Midbrain (tissue), 1 donor: ENCODE measurements at regions not wholly inside any gene's neighbourhood (a gene's known extent, or its start where the extent isn't known, plus 50 kb on each side); places are given as distances from the start of the nearest gene placed in this dataset.

Experiments used
- DNase-seq: peaks from one replicate; lab custom pipeline; 2025; lab: John Stamatoyannopoulos, UW

DNA sequence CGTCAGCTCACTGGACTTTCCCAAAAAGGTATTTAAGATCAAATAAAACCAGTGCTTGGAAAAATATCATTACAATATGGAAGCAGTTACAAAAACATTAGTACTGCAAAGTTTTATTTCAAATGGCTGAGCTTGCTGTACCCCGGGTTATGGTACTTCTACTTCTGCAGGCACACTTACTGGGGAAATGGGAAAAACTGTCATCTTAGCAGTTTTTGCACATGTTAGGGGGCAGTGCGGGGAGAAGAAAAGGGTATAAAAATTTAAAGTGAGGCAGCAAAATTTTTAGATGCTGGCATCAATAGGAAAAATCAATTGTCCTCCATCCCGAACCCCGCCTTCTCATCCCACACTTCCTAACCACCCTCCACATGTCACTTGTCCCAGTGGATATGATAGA is 133.4 kb downstream of the ATG4C start:
- no peak for DNase-seq

GRCh38 chr1:62917805-62918204 is 133.9 kb downstream of the ATG4C start:
- no peak for DNase-seq

GRCh38 chr1:62918700-62919099 is 134.8 kb downstream of the ATG4C start:
- DNase-seq, result no peak

DNA sequence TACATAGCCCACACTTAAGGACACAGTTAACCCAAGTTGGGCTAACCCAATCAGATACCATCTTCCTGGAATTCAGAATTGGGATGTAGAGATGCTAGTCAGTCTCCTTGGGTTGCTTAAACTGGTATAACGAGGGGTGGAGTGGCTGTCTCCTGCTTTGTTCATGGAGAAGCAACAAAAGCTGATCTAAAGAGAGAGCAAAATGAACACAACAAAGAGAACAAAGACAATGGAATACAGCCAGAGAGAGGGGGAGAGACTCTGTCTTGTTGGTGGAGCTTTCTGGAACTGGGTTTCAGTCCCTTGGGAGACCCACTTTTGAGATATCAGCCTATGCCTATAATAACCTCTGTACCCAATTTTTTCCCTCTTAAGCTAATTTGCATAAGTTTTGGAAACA is 138.1 kb downstream of the ATG4C start:
- DNase-seq, result no peak

DNA sequence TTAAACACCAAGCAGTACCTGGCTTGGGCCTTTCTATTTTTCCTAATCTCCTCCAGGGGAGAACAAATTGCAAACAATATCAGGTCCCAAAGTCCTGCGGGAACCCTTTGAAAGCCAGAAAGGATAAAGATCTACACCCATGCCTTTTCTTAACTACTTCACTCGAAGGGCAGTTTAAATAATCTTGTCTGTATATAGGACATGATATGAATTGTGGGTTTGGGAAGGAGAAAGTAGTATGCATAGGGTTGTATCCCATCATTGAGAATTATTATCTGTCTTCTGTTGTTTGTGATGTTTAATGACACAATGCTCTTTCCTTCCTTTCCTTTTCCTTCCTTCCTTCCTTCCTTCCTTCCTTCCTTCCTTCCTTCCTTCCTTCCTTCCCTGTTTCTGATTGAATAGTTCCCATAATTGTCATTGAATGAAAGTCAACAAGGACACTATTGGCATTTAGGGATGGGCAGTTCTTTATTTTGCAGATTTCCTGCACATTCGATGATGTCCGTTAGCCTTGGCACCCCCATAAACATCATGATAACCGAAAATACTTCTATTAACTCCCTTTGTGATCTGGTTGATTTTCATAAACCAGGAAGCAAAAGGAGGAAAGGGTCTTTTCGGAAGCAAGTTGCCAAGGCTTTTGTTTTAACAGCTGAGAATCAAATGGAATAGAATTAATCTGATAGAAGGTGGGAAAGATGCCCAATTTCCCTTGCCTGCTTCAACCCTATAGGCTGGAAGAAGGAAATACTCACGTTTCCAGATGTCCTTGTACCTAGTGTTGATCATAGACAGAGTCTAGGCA is 141.3 kb downstream of the ATG4C start:
- DNase-seq, result no peak

GRCh38 chr1:62926681-62927252 is 142.8 kb downstream of the ATG4C start:
- DNase-seq, result no peak

- DNase-seq, result no peak
Measured at GRCh38 chr1:62928885-62929284, 145.0 kb downstream of the ATG4C start.

DNA sequence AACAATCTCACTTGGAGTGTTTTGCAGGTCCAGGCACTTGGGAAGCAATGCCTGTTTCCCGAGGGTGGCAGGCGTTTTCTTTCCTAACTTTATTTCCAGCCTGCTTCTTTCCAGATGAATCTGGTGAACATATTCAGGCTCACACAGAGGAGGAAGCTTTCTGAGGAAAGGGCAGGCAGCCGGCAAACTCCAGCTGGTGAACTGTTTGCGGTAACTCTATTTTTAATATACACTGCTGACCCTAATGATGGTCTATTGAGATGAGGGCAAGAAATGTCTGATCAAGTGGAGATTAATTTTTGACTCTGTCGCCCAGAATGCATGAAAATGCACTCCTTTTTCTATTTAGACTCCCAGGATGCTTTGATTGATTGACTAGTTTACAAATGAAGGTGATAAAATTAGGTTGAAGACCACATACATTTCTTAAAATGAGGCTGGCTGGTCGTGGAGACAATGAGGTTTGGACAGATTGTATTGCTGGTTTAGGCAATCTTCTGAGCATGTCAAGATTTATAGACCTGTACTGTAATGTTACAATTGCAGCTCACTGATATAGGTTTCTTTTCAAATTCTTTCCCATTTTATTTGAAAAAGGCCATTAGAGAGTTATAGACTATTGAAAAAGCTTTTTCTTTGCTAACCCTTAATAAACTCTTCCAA is 153.8 kb downstream of the ATG4C start:
- no peak for DNase-seq

- DNase-seq, result no peak
Measured at GRCh38 chr1:62941780-62942179, 157.8 kb downstream of the ATG4C start.

DNA sequence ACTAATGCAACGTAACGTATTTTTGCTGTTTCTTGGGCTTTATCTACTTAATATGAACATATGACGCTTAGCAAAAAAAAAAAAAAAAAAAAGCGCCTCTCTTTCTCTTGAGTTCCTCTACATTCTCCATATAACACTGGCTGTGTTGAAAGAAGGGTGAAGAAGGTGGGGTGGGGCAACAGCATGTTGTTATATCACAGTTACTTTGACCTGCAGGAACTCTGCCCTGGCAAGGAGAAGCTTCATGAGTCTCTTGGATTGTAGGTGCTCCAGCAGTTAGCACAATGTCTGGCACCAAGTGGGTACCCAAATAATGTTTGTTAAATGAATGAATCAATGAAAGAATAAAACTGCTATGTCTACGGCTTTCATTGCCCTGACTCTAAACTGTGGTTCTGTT is 162.6 kb downstream of the ATG4C start:
- DNase-seq, result no peak

DNA sequence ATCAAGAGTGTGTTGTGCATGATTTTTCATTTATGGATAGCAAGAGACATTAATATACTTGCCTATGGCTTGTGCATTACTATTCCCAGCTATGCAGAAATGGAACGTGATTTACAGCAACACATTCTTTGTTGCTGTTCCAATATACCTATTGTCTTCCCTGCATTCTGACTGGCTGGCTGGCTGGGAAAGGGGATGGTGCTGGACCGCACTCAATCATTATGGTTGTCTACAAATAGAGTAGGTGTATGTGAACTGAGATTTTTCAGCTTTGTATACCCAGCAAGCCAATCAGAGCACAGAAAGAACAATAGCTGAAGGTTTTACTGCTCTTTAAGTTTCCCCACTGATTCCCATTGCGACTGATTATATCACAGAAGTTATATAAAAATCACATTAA is 167.5 kb downstream of the ATG4C start:
- DNase-seq, result no peak

DNA sequence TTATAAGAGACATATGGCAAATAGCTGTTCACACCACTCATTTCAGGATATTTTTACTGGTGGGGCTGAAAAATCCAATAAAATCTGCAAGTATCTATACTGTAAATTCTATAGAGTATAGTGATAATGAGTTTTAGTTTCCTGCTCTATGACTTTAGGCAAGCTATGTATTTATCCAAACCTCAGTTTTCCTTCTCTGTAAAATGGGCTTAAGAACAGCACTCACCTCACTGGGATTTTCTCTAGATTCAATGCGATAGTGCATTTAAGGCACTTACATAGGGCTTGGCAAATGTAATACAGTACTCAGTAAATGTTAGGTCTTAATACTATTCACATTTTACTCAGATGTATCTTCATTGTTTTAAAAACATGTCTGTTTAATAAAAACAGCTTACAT is 168.7 kb downstream of the ATG4C start:
- no peak for DNase-seq

DNA sequence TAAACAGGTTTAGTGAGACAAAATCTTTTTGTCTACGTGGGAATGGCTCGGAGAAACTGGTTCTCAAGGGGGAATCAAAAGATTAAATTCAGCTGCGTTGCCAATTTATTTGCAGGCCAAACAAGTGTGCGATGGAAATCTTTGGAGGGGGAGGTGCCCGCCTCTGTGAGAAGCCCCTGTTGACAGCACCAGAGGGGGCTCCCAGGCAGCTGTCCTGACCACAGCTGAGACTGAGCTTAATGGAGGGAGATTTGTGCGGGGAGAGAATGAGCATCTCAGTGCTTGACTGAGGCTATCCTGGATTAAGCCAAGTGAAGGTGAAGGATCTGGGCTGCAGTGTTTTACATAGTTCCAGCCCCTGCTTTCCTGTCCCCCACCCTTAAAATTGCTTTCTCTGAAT is 169.7 kb downstream of the ATG4C start:
- DNase-seq, result no peak

- no peak for DNase-seq
Measured at GRCh38 chr1:62954758-62955157, 170.8 kb downstream of the ATG4C start.

DNA sequence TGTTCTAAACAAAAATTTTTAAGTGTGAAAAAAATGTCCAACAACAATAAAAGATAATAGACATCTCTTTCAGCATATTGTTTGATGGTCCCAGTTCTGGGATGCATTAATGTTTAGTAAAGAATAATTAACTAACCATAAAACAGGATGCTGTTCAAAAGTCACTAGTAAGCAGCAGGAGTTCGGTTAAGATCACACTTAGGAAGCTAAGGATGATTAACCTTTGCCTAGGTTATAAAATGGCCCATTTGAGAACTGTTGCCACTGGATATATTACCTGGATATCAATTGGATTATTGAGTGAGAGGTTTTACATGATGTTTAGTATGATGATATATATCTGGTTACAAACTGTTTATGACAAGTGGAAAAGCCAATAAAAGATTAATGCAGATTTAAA is 171.7 kb downstream of the ATG4C start:
- DNase-seq, result no peak

DNA sequence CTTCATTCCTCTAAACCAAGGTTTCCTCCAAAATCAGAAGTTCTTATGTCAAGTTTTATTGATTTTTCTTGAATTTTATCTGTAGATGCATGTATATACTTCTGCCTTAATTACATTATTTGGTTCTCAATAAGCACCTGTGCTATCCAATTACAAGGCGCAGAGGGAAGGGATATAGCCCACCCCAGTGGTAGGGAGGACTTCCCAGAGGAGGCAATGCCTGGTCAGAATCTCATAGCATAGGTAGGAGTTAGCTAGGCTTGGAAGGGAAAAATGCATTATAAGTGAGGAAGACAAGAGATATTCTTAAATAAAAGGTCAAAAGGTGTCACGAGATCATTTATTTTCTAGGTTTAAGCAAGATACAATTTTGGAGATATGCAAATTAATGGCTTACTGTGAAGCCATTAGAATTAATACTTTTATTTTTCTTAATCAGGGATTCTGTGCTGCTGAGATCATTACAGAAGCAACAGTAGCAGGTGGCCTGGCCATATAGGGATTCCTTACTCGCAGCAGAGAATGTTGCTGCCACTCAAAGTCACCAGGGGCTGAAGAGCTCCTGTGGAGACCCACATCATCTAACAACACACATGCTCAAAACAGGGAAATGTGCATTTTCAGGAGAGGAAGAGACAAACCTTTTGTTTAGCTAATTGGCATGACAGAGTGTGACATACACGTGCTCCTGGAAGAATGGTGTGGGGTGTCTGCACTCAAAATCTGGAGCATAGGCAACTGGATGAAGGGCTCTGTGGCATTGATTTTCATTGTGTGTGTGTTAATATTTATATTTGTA is 178.3 kb downstream of the ATG4C start:
- no peak for DNase-seq

GRCh38 chr1:62962901-62963776 is 179.2 kb downstream of the ATG4C start:
- DNase-seq, result no peak

GRCh38 chr1:62964141-62964540 is 180.2 kb downstream of the ATG4C start:
- no peak for DNase-seq

DNA sequence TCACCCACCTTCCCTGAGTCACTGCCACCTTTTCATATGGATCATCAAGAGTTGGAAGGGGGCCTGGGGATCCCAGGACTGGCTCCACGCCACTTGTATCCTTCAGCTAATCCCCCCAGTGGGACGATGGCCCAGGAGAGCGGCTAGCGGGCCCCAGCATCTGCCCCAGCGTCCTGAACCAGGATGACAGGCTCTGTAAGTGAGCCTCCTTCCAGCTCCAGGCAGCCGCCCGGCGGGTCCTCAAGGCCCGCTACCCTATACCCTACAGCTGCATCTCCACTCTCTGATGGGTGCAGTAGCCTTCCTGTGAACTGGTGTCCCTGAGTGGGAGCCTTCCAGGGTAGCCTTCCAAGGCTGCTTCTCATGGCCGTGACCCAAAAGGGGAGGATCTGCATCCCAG is 183.1 kb downstream of the ATG4C start:
- no peak for DNase-seq

- no peak for DNase-seq
Measured at GRCh38 chr1:62977366-62977765, 193.4 kb downstream of the ATG4C start.

DNA sequence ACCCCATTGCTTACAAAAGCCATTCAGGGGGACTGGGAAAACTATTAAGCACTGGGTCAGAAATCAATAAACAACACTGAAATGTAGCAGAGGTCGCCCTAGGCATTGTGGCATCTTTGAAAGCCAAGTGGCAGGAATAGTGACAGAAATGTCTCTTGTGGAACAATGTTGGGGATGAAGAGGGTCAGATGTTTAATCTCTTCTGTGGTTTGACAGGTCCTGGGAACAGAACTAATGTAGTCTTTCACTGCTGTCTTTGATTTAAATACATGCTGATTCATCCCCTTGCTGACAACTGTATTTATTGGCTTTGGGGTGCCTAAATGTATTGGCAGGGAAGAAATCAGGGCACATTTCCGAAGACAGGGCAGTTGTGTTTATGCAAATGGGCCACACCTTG is 194.8 kb downstream of the ATG4C start:
- no peak for DNase-seq

DNA sequence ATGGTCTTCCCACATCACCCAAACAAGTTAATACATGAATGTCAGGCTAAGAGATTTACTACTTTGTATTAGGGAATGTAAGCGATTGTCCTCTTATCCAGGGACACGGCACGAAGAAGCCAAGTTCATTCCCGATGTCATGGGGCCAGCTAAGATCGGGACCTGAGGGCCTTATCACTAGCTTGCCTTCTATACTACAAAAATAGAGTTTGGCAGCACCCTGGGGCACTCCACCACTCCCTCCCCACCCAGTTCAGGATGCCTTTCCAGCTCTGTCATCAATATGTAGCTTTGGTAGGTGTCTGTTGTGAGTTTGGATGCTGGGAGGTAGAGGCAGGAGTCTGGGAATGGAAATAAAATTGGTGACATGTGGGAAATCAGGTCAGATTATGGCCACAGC is 197.5 kb downstream of the ATG4C start:
- no peak for DNase-seq
